ENCODE measurements at regions not wholly inside any gene's neighbourhood (a gene's known extent, or its start where the extent isn't known, plus 50 kb on each side); places are given as distances from the start of the nearest gene placed in this dataset.
"Not testable (repeated sequence)": the region's sequence is repeated elsewhere in the genome, so short reads cannot be mapped to it uniquely, and the experiment has no call there.

DNA sequence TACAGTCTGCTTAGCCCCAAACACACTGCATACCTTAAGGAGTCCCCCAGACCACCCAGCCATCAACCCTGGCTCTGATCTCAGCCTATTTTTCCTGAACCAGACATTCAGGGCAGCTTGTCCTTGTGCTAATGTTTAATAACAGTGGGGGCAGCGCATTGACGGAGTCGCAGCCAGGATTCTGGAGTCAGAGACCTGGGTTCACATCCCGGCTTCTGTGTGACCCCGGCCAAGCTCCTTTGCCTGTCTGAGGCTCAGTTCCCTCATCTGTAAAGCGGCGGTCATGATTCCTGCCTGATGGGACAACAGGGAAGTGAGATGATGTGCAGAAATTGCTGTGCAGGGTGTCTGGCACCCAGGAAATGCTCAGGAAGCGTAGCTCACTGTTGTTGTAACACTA is 63.1 kb downstream of the MATN1 start:
- DNase-seq, result no peak

DNA sequence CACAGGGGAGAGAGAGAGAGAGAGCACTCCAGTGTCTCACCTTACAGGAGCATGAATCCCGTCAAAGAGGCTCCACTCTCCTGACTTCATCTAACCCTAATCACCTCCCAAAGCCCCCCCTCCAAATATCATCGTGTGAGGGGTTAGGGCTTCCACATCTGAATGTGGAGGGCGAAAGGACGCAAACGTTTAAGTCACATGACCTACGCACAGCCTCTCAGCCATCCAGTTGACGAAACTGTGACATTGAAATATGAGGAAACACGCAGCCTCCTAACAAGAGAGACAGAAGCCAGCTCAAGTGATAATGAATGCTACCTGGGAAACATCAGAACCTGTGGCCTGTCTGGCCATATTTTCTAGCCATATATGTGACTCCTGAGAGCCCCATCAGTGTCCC is 63.7 kb downstream of the MATN1 start:
- no peak for DNase-seq

DNA sequence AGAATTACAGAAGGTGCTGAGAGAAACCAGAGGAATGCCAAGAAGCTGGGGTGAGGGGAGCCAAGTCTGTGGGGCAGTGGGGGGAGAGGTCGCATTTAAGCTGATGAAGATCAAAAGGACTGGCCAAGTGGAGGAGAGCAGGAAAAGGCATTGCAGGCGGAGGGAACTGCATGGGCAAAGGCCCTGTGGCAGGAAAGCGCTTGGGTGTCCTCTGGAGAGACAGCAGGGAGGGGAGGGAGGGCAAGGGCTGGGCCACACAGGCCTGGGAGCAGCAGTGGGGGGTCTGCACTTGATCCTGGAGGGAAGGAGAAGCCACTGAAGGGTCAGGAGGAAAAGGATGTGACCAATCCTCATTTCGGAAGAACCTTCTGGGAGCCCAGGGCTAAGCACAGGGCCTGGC is 65.0 kb downstream of the MATN1 start:
- not testable (repeated sequence) for DNase-seq

DNA sequence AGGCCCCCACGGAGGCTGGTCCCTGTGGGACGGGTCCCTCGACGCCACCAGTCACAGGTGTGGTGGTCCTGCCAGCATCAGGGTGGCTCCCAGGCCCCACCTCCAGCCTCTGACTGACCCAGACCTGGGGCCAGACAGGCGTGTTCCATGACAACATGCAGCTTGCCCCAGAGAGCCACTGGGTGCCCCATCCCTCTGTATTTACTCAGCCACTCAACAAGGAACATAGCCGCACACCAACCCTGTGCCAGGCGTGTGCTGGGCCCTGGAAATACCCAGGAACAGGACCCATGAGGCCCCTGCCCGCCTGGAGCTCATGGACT is 65.4 kb downstream of the MATN1 start:
- DNase-seq, result no peak

DNA sequence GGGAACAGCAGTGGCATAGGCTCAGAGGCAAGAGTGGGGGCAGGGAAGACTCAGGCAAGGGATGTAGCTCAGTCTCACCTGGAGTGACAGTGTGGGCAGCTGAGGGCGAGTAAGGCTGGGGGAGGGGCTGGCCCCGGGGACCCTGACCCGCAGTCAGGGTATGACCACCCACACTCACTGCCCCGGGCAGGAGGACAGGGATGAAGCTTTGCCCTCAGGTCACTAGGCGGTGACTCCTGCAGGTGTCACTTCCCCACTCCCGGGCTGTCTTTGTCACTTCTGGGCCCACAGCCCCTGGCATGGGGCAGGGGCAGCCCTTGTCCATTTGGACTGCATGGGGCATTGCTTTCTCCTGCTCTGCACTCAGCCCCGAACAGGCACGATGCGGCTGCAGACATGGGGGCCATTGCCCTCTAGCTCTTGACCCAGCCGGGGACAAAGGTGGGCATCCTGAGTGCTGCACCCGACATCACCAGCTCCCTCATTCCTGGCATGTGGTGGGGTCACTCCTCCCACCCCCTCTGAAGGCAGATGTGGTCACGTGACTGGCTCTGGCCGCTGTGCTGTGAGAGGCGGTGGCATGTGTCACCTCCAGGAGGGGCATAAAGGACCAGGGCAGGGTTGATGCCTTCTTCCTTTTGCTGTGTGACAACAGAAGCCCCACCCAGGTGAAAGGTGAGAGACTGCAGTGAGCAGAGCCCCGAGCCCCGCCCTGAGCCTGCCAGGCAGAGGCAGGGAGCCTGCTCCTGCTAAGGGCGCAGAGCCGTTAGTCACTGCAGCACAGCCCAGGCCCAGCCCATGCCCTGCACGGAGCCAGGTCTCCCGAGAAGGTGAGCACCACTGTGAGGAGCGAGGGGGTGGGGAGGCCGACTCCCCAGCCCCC is 66.0 kb downstream of the MATN1 start:
- no peak for DNase-seq

DNA sequence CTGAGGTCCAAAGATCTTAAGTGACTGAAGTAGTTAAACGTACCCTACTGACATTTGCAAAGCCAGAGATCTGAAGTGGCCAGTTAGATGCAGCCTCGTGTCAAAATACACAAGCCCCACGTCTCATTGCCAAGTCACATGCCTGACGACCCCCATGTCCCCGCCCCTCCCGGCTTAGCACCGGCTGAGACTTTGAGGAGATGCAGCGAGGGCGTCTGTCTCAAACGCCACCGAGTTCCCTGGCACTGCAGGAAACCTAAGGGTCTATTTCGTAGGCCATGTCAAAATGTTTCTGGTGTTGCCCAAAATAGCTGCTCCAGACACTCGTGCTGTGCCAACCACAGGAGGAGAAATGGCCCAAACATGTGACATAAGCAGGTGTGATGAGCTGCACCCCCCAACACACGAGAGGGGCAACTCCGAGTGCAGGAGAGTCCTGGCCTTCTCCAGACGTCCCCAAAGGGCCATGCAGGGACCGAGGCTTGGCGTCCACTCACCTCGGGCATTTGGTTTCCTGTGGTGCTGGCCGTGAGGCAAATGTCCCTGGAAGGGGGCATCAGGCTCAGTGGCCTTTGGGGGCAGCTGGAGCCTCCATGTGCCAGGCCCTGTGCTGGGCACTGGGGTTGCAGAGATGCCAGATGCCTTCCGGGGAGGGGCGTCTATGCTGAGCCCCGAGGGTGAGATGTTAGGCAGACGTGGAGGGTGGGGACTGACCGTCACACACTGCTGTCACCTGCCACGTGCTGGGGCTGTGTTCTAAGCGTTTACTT is 67.0 kb downstream of the MATN1 start:
- DNase-seq, result no peak

DNA sequence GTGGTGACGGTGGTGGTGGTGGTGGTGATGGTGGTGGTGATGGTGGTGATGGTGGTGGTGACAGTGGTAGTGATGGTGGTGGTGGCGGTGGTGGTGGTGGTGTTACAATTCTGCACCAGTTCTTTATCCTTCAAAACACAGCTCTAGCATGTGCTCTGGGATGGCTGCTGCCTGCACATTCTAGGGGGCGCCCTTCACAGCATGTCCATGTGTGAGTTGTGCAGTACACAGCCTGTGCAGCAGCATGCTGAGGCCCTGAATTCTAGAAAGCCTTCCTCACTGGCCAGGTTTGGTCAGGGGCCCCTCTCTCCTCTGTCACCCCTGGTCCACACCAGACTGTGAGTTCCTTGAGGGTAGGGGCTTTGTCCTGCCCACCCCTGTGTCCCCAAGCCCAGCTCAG is 67.7 kb downstream of the MATN1 start:
- DNase-seq, result no peak

DNA sequence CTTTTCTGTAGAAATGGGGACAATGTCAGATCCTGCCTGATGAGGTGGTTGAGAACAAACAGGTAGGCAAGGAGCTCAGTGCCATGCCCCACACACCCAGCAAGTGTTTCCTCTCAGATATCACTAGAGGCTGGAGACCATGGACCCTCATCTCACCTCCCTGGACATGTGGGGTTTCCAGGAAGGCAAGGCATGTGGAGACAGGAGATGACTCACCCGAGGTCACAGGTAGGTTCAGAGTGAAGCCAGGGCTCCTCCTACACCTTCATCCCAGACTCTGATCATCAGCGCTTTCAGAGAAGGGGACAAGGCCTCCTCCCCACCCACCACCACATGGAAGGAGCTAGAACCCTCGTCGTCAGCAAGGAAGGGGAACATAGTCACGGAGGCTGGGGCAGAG is 69.2 kb downstream of the MATN1 start:
- no peak for DNase-seq

DNA sequence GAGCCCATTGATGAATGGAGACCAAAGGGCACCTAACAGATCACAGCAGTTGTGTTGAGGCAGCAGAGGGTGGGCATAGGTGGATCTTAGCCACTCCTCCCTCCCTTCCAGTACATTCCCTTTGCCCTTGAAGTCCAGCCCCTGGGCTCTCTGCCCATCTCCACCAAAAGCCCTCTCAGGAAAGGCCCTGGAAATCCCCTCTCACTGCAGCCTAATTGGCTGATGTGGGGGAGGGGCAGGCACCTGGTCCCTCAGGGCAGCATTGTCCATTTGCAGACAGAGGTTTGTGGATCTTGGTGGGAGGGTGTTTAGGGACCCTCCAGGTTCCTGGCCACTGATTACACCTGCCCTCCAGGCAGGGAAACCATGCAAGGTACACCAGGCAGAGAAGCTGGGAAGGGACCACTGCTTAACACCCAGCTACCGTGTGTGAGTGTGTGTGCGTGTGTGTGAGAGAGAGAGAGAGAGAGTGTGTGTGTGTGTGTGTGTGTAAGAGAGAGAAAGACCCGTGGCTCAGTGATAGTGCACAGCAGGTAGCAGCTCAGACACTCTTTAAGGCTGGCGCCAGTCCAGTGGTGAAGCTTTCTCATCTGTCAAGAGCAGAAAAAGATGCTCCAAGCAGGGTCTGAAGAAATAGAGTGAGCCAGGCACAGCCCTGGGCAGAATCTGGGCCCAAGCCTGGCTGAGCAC is 71.1 kb downstream of the MATN1 start:
- DNase-seq, result no peak

DNA sequence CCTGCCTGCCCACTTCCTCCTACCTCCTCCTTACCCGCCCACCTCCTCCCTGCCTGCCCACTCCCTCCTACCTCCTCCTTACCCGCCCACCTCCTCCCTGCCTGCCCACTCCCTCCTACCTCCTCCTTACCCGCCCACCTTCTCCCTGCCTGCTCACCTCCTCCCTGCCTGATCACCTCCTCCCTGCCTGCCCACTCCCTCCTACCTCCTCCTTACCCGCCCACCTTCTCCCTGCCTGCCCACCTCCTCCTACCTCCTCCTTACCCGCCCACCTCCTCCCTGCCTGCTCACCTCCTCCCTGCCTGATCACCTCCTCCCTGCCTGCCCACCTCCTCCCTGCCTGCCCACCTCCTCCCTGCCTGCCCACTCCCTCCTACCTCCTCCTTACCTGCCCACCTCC is 72.0 kb downstream of the MATN1 start:
- DNase-seq, result not testable (repeated sequence)

DNA sequence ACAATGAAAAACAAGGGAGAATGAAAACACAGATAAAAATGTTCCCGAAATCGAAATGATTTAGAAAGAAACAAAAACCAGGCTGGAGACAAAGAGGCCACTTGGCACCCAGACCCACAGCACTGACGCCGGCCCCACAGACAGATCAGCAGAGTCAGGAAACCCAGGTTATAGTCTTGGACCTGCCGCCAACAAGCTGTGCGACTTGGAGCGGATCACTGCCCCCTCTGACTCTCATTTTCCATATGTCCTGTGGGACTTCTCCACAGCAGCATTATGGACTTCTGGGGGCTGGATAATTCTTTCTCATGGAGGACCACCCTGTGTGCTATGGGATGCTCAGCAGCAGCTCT is 72.4 kb downstream of the MATN1 start:
- DNase-seq, result no peak

DNA sequence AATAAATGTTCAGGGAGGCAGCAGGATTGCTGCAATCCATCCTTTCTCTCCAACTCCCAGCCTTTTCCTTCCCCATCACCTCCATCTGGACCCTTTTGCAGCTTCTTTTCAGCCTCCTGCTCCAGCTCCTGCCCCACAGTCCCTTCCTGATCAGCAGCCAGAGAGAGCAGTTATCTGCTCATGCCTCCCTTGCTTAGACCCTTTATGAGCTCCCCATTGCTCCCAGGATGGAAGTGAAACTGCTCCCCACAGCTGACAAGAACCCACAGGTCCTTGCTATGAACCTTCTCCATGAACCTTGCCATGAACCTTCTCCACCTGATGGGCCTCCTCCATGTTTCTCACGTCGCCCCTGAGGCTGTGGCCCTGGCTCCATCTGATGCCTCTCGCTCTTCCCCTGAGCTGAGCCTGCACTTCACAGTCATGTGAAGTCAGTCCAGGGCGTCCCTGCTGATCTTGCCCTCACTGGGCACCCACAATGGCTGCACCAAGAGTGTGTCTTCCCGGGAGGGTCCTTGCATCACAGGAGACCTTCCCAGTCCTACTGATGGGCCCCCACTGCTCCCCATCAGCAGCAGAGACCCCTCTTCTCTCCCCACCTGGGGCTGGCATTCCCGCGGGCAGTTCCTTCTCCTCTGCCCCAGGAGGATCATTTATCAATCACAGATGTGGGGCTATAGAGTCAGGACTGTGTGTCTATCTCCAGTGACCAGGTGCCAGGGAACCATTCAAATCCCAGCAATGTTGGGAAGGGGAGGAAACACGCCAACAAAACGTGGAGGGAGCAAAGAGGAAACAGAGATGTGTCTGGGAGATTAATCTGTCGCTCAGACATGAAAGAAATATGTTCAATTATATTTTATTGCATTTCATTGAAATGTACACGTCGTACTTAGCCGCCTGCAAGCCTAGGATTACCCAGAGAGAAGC is 73.1 kb downstream of the MATN1 start:
- no peak for DNase-seq

DNA sequence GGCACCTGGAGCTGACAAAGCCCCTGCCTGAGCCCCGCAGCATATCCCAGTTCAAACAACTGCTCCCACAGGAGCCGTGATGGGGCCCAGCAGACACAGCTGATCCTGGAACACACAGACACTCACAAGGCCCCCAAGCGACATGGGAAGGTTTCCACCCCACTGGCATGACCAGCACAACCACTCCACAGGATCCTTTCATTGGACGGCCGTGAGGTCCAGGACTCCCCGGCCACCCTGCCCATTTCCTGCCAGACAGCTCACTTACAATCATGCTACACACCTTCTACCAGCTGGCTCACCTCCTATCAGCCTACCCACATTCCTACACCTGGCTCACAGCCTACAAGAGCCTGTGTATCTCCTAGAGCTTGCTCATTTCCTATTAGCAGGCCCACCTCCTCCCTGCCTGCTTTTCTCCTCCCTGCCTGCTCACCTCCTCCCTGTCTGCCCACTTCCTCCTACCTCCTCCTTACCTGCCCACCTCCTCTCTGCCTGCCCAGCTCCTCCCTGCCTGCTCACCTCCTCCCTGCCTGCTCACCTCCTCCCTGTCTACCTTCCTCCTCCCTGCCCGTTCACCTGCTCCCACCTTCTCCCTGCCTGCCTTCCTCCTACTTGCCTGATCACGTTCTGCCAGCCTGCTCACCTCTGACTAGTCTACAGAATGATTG is 73.9 kb downstream of the MATN1 start:
- no peak for DNase-seq

DNA sequence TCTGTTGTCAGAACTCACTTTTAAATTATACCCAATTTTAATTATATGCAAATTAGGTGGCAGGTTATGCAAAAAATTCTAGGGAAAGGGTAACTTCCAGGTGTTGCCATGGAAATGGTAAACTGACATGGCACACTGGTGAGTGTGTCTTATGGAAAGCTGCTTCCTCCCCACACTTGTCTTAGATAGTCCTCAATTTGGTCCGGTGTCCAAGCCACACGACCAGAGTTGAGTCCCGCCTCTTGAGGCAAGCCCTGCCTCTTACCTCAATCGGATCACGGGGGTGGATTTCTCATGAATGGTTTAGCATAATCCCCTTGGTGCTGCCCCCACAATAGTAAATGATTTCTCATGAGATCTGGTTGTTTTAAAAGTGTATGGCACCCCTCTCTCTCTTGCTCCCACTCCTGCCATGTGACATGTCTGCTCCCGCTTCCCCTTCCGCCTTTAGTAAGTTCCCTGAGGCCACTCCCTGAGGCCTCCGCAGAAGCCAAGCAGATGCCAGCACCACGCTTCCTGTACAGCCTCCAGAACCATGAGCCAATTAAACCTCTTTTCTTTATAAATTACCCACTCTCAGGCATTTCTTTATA is 74.9 kb downstream of the MATN1 start:
- DNase-seq, result no peak

DNA sequence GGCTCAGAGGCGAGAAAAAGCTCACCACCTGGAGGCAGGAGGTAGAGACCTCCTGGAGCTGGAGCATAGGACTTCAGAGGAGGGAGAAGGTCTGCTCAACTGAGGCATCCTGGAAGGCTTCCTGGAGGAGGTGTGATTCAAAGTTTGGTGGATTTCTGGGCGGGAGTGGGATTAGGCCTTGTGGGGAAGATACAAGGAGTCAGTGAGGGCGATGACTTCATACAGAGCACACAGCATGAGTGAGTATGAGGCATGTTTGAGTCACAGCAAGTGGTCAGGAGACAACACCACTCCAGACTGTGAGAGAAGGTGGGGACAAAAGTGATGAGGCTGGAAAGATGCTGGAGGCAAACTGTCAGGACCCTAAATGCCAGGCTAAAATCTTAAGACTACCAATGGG is 77.6 kb downstream of the MATN1 start:
- DNase-seq, result no peak

DNA sequence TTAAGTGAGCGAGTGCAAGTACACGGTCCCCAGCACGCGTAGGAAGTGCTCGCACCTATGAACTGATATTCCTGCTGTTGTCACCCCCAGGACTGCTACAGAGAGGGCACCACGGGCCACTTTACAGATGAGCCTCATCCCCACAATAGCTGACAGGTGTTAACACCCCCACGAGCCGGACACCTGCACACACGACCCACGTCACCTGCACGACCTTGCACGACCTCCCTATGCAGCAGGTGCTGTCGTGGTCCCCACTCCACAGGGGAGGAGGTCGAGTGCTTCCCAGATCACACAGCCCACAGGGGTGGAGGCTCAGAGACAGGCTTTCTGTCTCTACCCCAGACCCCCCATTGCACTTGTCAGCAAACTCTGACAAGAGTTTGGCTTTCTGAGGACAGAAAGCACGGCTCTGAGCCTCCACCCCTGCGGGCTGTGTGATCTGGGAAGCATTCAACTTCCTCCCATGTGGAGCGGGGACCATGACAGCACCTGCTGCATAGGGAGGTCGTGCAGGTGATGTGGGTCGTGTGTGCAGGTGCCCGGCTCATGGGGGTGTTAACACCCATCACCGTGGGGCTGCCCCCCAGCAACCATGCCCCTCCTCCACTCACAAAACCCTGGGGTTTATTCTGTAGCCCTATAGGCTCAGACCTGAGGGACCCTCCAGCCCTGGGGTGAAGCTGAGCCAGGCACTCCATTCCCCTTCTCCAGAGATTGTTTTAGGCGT is 80.8 kb downstream of the MATN1 start:
- DNase-seq, result no peak

DNA sequence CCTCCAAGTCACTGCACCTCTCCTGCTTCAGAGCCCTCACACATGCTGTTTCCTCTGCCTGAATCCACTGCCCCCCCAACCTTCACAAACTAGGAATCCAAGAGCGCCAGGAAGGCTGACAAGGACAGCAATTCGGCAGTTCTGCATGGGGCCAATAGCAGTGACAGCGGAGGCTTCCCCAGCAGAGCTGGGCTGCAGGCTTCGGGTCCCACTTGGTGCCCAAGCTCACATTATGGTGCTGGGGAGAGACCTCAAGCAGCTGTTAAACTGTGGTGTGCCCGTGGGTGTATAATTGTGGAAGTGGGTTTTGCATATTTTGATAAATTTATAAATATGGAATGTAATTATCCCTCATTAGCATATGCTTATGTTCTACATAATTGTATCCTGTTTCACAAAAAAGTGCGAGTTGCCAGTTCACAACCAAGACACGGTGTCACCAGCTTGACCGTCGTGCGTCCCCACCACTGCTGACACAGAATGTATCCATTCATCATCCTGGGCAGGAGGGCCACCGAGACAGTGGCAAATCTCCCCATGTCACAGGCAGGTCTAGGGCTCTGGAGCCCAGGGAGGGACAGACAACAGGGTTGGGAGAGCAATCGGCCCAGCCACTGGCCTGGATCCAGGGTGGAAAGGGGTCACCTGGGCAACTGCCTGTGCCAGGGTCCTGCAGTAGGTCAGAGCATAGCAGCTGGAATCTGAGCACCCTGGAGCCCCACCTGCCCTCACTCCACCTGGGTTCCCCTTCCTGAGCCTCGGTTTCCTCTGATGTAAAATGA is 81.6 kb downstream of the MATN1 start:
- DNase-seq, result no peak

DNA sequence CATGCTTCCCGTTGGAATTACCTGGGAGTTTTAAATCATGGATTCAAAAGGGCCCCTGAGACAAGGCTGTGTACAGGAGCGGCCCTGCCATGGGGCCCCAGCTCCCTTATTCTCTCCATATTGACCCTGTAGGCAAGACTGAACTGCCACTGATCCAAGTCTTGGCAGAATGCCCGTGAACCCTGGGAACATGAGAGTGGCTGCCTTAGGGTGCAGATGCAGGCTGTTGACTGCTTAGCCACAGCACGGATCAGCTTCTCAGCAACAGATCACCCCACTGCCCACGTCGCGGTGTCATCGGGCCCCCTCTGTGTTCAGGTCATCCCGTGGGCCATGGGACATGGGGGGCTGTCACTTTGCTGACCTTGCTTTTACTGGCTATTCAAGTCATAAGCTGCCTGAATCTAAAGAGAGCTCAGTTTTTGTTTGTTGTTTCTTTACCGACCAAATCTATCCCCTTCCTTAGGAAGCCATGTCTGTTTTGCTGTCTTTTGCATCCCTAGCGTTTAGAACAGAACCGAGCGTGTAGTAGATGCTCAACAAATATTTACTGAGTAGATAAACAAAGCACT is 83.4 kb downstream of the MATN1 start:
- no peak for DNase-seq

DNA sequence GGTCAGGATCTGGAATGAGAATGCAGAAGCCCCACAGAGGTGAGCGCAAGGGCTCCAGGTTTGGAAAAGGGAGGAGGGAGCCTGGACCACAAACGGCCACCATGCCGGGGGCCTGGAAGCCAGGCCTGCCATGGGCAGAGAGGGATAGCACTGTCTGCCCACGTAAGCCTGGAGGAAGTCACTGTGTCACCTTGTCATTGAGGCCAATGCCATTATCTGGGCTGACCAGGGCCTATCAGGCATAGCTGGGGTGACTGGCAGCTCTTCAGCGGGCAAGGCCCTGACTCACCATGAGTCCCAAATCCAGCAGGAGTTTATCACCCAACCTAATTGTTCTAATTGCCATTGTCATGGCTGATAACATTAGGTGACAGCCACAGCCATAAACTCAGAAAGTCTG is 84.6 kb downstream of the MATN1 start:
- DNase-seq, result no peak

DNA sequence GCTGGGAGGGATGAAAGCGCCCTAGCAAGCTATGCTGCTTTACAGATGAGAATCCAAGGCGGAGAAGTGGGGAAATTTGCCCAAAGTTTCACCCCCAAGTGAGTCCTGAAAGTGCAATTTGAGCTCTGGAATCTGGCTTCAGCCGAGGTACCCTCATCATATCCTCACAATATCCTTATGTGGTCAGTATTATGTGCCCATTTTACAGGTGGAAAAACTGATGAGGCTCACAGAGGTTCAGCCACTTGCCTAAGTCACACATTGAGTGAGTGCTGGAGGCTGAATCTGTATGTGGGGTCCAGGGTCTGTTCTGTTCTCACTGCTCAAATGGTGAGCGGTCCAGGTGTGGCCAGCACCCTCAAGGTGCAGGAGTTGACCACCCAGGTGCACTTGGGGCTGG is 85.3 kb downstream of the MATN1 start:
- no peak for DNase-seq

All from CD4-positive, alpha-beta T cell treated with Interleukin-21 for 1 hour (primary cell).